H1 (cell line): ENCODE measurements at regions not wholly inside any gene's neighbourhood (a gene's known extent, or its start where the extent isn't known, plus 50 kb on each side); places are given as distances from the start of the nearest gene placed in this dataset.

ENCODE experiments used
- CTCF ChIA-PET: fragments of 300-600 bp; sonication (Branson Sonifier 250); formaldehyde crosslinking; loops from one replicate; lab custom pipeline; 2021; ENCODE audit not compliant: partially characterized antibody; lab: Charles Lee
- POLR2A ChIA-PET: fragments of 300-600 bp; sonication (Branson Sonifier 250); formaldehyde crosslinking; loops from one replicate; lab custom pipeline; 2021; ENCODE audit warnings: inconsistent platforms; ENCODE audit not compliant: partially characterized antibody; lab: Charles Lee
- DNase-seq, 2 experiments: peaks; one replicate each; pipeline versions ENCODE4 v3.0.0 to v3.0.0-alpha.2; 2010 to 2022; ENCODE audit warnings: low spot score in 2 of 2, low read depth in 1 of 2, mixed read lengths in 1 of 2
- FAIRE-seq: peaks from 2 replicates; lab custom pipeline; 2011; peaks lifted over from hg19 to GRCh38; lab: Jason Lieb, UNC
- H2AFZ ChIP-seq: 2 replicates; pipeline ENCODE4 v1.8.1; 2012; ENCODE audit warnings: low read length, inconsistent platforms
- H2AK5ac ChIP-seq: 2 replicates; pipeline ENCODE4 v1.6.1; 2013; ENCODE audit warnings: low read depth, low read length
- H2BK120ac ChIP-seq: replicated peaks from 2 replicates; pipeline ENCODE3; 2013; ENCODE audit warnings: low read depth, low read length, inconsistent platforms
- H2BK12ac ChIP-seq: 2 replicates; pipeline ENCODE4 v1.6.1; 2013; ENCODE audit warnings: low read depth, low read length
- H2BK15ac ChIP-seq: 2 replicates; pipeline ENCODE4 v1.6.1; 2013; ENCODE audit warnings: low read length
- H2BK20ac ChIP-seq: 2 replicates; pipeline ENCODE4 v1.6.1; 2013; ENCODE audit warnings: low read length
- H2BK5ac ChIP-seq: 2 replicates; pipeline ENCODE4 v1.6.1; 2013; ENCODE audit warnings: low read depth, low read length
- H3K14ac ChIP-seq: 2 replicates; pipeline ENCODE4 v1.6.1; 2013; ENCODE audit warnings: inconsistent platforms; ENCODE audit not compliant: insufficient read length
- H3K18ac ChIP-seq: 2 replicates; pipeline ENCODE4 v1.6.1; 2013; ENCODE audit warnings: low read length; ENCODE audit errors: extremely low read depth
- H3K23ac ChIP-seq: 2 replicates; pipeline ENCODE4 v1.6.1; 2013; ENCODE audit warnings: inconsistent platforms; ENCODE audit not compliant: insufficient read length
- H3K23me2 ChIP-seq: 2 replicates; pipeline ENCODE4 v1.6.1; 2013; ENCODE audit warnings: low read depth, low read length
- H3K27ac ChIP-seq: 2 replicates; pipeline ENCODE4 v1.6.1; 2011; ENCODE audit warnings: low read depth, low read length, inconsistent platforms
- H3K27me3 ChIP-seq, 4 experiments: replicated peaks in 1 of 4; 1 replicate in 1 of 4; 2 replicates in 3 of 4; pipeline versions ENCODE4 v1.6.1 to v1.8.1; 2011 to 2013; ENCODE audit warnings: low read length in 3 of 4, mild to moderate bottlenecking in 3 of 4, inconsistent platforms in 2 of 4, mixed read lengths in 2 of 4, moderate library complexity in 1 of 4; ENCODE audit not compliant: control insufficient read depth in 3 of 4, insufficient read depth in 3 of 4; ENCODE audit errors: extremely low read depth in 1 of 4
- H3K36me3 ChIP-seq, 4 experiments: 2 replicates each; pipeline versions ENCODE4 v1.6.1 to v1.8.1; 2011 to 2013; ENCODE audit warnings: mild to moderate bottlenecking in 4 of 4, low read length in 3 of 4, moderate library complexity in 2 of 4, control low read depth in 1 of 4, inconsistent platforms in 1 of 4; ENCODE audit not compliant: insufficient read depth in 4 of 4, control insufficient read depth in 2 of 4
- H3K4ac ChIP-seq: replicated peaks from 2 replicates; pipeline ENCODE3; 2013; ENCODE audit warnings: low read length, low read depth, mixed read lengths, inconsistent platforms; ENCODE audit not compliant: insufficient read length
- H3K4me1 ChIP-seq, 4 experiments: replicated peaks in 1 of 4; 1 replicate in 1 of 4; 2 replicates in 3 of 4; pipeline versions ENCODE4 v1.6.1 to v1.8.1; 2011 to 2013; ENCODE audit warnings: low read length in 3 of 4, inconsistent platforms in 2 of 4, mixed read lengths in 1 of 4; ENCODE audit not compliant: insufficient read depth in 4 of 4, control insufficient read depth in 3 of 4
- H3K4me2 ChIP-seq, 2 experiments: 2 replicates each; pipeline versions ENCODE4 v1.6.1 to v1.8.1; 2011 to 2013; ENCODE audit warnings: low read depth in 2 of 2, low read length in 2 of 2, control low read depth in 1 of 2, inconsistent platforms in 1 of 2, mild to moderate bottlenecking in 1 of 2; ENCODE audit not compliant: insufficient read depth in 1 of 2
- H3K4me3 ChIP-seq, 4 experiments: fragments of 200-600, 300-600 bp in 1 of 4; sonication (generic), shearing (Covaris generic), sonication (Bioruptor Twin) in 1 of 4; 2 replicates each; pipeline versions ENCODE4 v1.5.1 to v1.8.1; 2011 to 2016; ENCODE audit warnings: low read length in 4 of 4, low read depth in 3 of 4, control low read depth in 2 of 4, inconsistent platforms in 2 of 4, mild to moderate bottlenecking in 2 of 4, mixed read lengths in 1 of 4, moderate library complexity in 1 of 4; ENCODE audit not compliant: insufficient read depth in 2 of 4; ENCODE audit errors: extremely low read depth in 1 of 4
- H3K56ac ChIP-seq: replicated peaks from 2 replicates; pipeline ENCODE3; 2013; ENCODE audit warnings: low read depth, mild to moderate bottlenecking, mixed read lengths, low read length, inconsistent platforms; ENCODE audit not compliant: insufficient read length
- H3K79me1 ChIP-seq: 2 replicates; pipeline ENCODE4 v1.6.1; 2013; ENCODE audit warnings: low read depth, low read length, control low read depth
- H3K79me2 ChIP-seq, 2 experiments: 2 replicates each; pipeline versions ENCODE4 v1.6.1 to v1.8.1; 2012 to 2013; ENCODE audit warnings: low read length in 2 of 2, mild to moderate bottlenecking in 2 of 2, inconsistent platforms in 1 of 2; ENCODE audit not compliant: insufficient read depth in 2 of 2, control insufficient read depth in 1 of 2
- H3K9ac ChIP-seq, 4 experiments: replicated peaks in 1 of 4; 1 replicate in 1 of 4; 2 replicates in 3 of 4; pipeline versions ENCODE4 v1.6.1 to v1.8.1; 2011 to 2013; ENCODE audit warnings: low read depth in 3 of 4, low read length in 3 of 4, control low read depth in 2 of 4, mild to moderate bottlenecking in 2 of 4, moderate library complexity in 2 of 4, inconsistent platforms in 1 of 4; ENCODE audit errors: extremely low read depth in 1 of 4
- H3K9me3 ChIP-seq, 2 experiments: 2 replicates each; pipeline versions ENCODE4 v1.6.1 to v1.8.1; 2012 to 2013; ENCODE audit warnings: mild to moderate bottlenecking in 2 of 2, moderate library complexity in 2 of 2, control low read depth in 1 of 2, inconsistent platforms in 1 of 2, low read depth in 1 of 2, low read length in 1 of 2, mixed read lengths in 1 of 2; ENCODE audit not compliant: insufficient read depth in 2 of 2
- H4K20me1 ChIP-seq, 2 experiments: replicated peaks in 1 of 2; 2 replicates each; pipeline versions ENCODE3 to v1.8.1; 2011 to 2013; ENCODE audit warnings: inconsistent platforms in 2 of 2, low read length in 2 of 2, mild to moderate bottlenecking in 1 of 2; ENCODE audit not compliant: insufficient read depth in 2 of 2, control insufficient read depth in 1 of 2
- H4K5ac ChIP-seq: 2 replicates; pipeline ENCODE4 v1.6.1; 2013; ENCODE audit warnings: low read length, low read depth, mixed read lengths, inconsistent platforms; ENCODE audit not compliant: insufficient read length
- H4K8ac ChIP-seq: 2 replicates; pipeline ENCODE4 v1.8.0; 2013; ENCODE audit warnings: mild to moderate bottlenecking, moderate library complexity, low read length, inconsistent platforms; ENCODE audit not compliant: insufficient read depth; ENCODE audit errors: extremely low read depth
- H4K91ac ChIP-seq: replicated peaks from 2 replicates; pipeline ENCODE3; 2013; ENCODE audit warnings: low read length, mixed read lengths, inconsistent platforms; ENCODE audit not compliant: insufficient read length
- GTF2F1 ChIP-seq: IDR thresholded peaks from 2 replicates; pipeline ENCODE4 v1.6.1; 2012; ENCODE audit warnings: low read depth, low read length, improper control_type of control experiment, borderline replicate concordance
- MAFK ChIP-seq: IDR thresholded peaks from 2 replicates; pipeline ENCODE4 v1.6.1; 2012; ENCODE audit warnings: low read depth, mild to moderate bottlenecking, improper control_type of control experiment, low read length
- NRF1 ChIP-seq: IDR thresholded peaks from 2 replicates; pipeline ENCODE4 v1.6.1; 2011; ENCODE audit warnings: mild to moderate bottlenecking, low read depth, low read length, improper control_type of control experiment
- POU5F1 ChIP-seq: IDR thresholded peaks from 2 replicates; pipeline ENCODE4 v1.6.1; 2011; ENCODE audit warnings: low read depth, mild to moderate bottlenecking, low read length, moderate library complexity
- RNF2 ChIP-seq: fragments of 200-900, 300-1000 bp; sonication (generic); IDR thresholded peaks from 2 replicates; pipeline ENCODE4 v1.7.1; 2016; ENCODE audit warnings: borderline replicate concordance, low read depth, mild to moderate bottlenecking, antibody characterized with exemption, low read length; ENCODE audit not compliant: poor library complexity, severe bottlenecking; ENCODE audit errors: missing control alignments
- TCF12 ChIP-seq: IDR thresholded peaks from 2 replicates; pipeline ENCODE4 v1.6.1; 2011; ENCODE audit warnings: low read depth, mild to moderate bottlenecking, low read length
- WGBS, 2 experiments: shearing (Covaris generic) in 1 of 2; methylation state at CpG; one replicate each; pipeline versions ENCODE4 v1.1.6 to v1.1.7; 2013 to 2015; ENCODE audit warnings: low lambda C conversion rate in 2 of 2, mixed read lengths in 2 of 2, inconsistent platforms in 1 of 2, low coverage in 1 of 2, missing lambda C conversion rate in 1 of 2; ENCODE audit not compliant: insufficient replicate concordance in 2 of 2, insufficient coverage in 1 of 2, insufficient read length in 1 of 2; ENCODE audit errors: extremely low coverage in 1 of 2, missing lambda C conversion rate in 1 of 2; 5-methylcytosine and 5-hydroxymethylcytosine counted together
- TF ChIP-seq, protein P1 (sequence below): IDR thresholded peaks from 2 replicates; pipeline ENCODE4 v1.6.1; 2012; ENCODE audit warnings: inconsistent platforms

DNA sequence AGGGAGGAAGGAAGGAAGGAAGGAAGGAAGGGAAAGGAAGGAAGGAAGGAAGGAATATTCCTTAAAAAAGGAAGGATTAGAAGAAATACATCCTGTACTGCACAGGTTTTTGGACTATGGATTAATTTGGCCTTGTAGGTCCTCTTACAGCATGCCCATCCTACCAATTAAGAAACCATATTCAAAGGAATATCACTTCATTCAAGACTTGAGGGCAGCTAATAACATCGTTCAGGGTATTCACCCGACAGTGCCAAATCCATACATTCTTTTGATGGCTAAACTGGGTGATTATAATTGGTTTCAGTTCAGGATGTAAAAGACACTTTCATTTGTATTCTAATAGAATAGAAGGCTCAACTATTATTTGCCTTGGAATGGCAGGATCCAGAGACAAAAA, 410.3 kb downstream of the PLOD2 start:
- Histone ChIP-seq H3K14ac (no peak overlapping the region), H3K27me3 (no peaks in the 10 kb centered on the region), H4K20me1 (no peaks in the 10 kb centered on the region), H2BK5ac (no peak overlapping the region), H3K36me3 (no peaks in the 10 kb centered on the region), H3K9ac (no peak overlapping the region), H3K79me1 (no peaks in the 10 kb centered on the region; the same call in 1 of the 2 replicates), H2BK20ac (no peak overlapping the region), H3K4me2 (no peak overlapping the region), H3K18ac (no peak overlapping the region), H3K23me2 (no peaks in the 10 kb centered on the region), H4K8ac (no peak overlapping the region), H3K9me3 (no peaks in the 10 kb centered on the region), H3K23ac (no peak overlapping the region), H3K4me1 (no peaks in the 10 kb centered on the region), H2BK15ac (no peak overlapping the region), H3K79me2 (no peaks in the 10 kb centered on the region), H3K4ac (no peak overlapping the region), H2AK5ac (no peak overlapping the region), H4K5ac (no peak overlapping the region), H3K4me3 (no peak overlapping the region), H3K27ac (no peak overlapping the region), H2BK120ac (no peak overlapping the region), H4K91ac (no peak overlapping the region), H2BK12ac (no peak overlapping the region), H2AFZ (no peak overlapping the region), H3K56ac (no peak overlapping the region)
- DNase-seq (no peak), FAIRE-seq (no peak)
- ChIA-PET POLR2A (no interaction called here), CTCF (interaction anchor here (1.3 kb wide), 1 partner anchor 14 kb away, joined by 3 read pairs; no protein-coding TSS in a partner anchor)
- WGBS, 2 experiments = 93% methylated on average over 2 of the region's 2 CpGs; no CpG with 5 or more reads in 1 of the 2 experiments
- TF ChIP-seq GTF2F1 (no peak), NRF1 (no peak), MAFK (no peak), TCF12 (no peak), RNF2 (no peak), POU5F1 (no peak)
- TF ChIP-seq, protein P1, sequence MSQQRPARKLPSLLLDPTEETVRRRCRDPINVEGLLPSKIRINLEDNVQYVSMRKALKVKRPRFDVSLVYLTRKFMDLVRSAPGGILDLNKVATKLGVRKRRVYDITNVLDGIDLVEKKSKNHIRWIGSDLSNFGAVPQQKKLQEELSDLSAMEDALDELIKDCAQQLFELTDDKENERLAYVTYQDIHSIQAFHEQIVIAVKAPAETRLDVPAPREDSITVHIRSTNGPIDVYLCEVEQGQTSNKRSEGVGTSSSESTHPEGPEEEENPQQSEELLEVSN = no peak
